ENCODE measurements at regions not wholly inside any gene's neighbourhood (a gene's known extent, or its start where the extent isn't known, plus 50 kb on each side); places are given as distances from the start of the nearest gene placed in this dataset.

- no peak for DNase-seq
Observed at GRCh38 chr9:86464242-86464641, 110.0 kb upstream of the TUT7 start.

GRCh38 chr9:86460216-86461002 lies 106.2 kb upstream of the TUT7 start:
- no peak for DNase-seq

GRCh38 chr9:86459599-86460155 lies 105.5 kb upstream of the TUT7 start:
- no peak for DNase-seq

GRCh38 chr9:86459191-86459590 lies 105.0 kb upstream of the TUT7 start:
- no peak for DNase-seq

- DNase-seq, result no peak
Observed at GRCh38 chr9:86458191-86458855, 104.1 kb upstream of the TUT7 start.

- no peak for DNase-seq
Observed at GRCh38 chr9:86456416-86456815, 102.2 kb upstream of the TUT7 start.

GRCh38 chr9:86454701-86455615 lies 100.7 kb upstream of the TUT7 start:
- no peak for DNase-seq

GRCh38 chr9:86452201-86452828 lies 98.1 kb upstream of the TUT7 start:
- DNase-seq, result no peak

- DNase-seq, result no peak
Observed at GRCh38 chr9:86449246-86449645, 95.0 kb upstream of the TUT7 start.

GRCh38 chr9:86445671-86446070 lies 91.5 kb upstream of the TUT7 start:
- DNase-seq, result no peak

- no peak for DNase-seq
Observed at GRCh38 chr9:86443992-86444391, 89.8 kb upstream of the TUT7 start.

- DNase-seq, result peak; percentile 37
Observed at GRCh38 chr9:86434039-86434726, 80.0 kb upstream of the TUT7 start.

- no peak for DNase-seq
Observed at GRCh38 chr9:86424251-86424891, 70.2 kb upstream of the TUT7 start.

GRCh38 chr9:86413971-86414880 lies 60.0 kb upstream of the TUT7 start:
- peak; percentile 11 for DNase-seq

GRCh38 chr9:86410281-86410680 lies 56.1 kb upstream of the TUT7 start:
- DNase-seq, result peak; percentile 19

- DNase-seq, result no peak
Observed at GRCh38 chr9:86408121-86408520, 53.9 kb upstream of the TUT7 start.

GRCh38 chr9:86407022-86407421 lies 52.8 kb upstream of the TUT7 start:
- no peak for DNase-seq

- no peak for DNase-seq
Observed at GRCh38 chr9:86406366-86406765, 52.2 kb upstream of the TUT7 start.

GRCh38 chr9:86405926-86406325 lies 51.7 kb upstream of the TUT7 start:
- DNase-seq, result no peak

GRCh38 chr9:86405086-86405491 lies 50.9 kb upstream of the TUT7 start:
- DNase-seq, result no peak
